Rectal smooth muscle tissue (tissue), 1 donor: ENCODE measurements at regions not wholly inside any gene's neighbourhood (a gene's known extent, or its start where the extent isn't known, plus 50 kb on each side); places are given as distances from the start of the nearest gene placed in this dataset.
"Not testable (repeated sequence)": the region's sequence is repeated elsewhere in the genome, so short reads cannot be mapped to it uniquely, and the experiment has no call there.

Source experiments
- H3K27ac ChIP-seq: one replicate; pipeline ENCODE4 v1.7.0; 2013; ENCODE audit warnings: low read depth, low read length, inconsistent platforms
- H3K27me3 ChIP-seq: one replicate; pipeline ENCODE4 v1.7.0; 2013; ENCODE audit warnings: low read length; ENCODE audit not compliant: control insufficient read depth, insufficient read depth
- H3K36me3 ChIP-seq: one replicate; pipeline ENCODE4 v1.7.0; 2013; ENCODE audit warnings: low read length; ENCODE audit not compliant: control insufficient read depth, insufficient read depth
- H3K4me1 ChIP-seq: one replicate; pipeline ENCODE4 v1.7.0; 2013; ENCODE audit warnings: low read length; ENCODE audit not compliant: control insufficient read depth, insufficient read depth
- H3K4me3 ChIP-seq: one replicate; pipeline ENCODE4 v1.7.0; 2013; ENCODE audit warnings: low read length
- H3K9ac ChIP-seq: one replicate; pipeline ENCODE4 v1.7.0; 2013; ENCODE audit warnings: low read length

GRCh38 chr1:60847391-60847790 is 235.0 kb upstream of the NFIA start:
- Histone ChIP-seq H3K4me1 (no peaks in the 10 kb centered on the region), H3K4me3 (no peak overlapping the region), H3K27ac (no peak overlapping the region), H3K36me3 (no peaks in the 10 kb centered on the region), H3K27me3 (no peaks in the 10 kb centered on the region), H3K9ac (no peak overlapping the region)

GRCh38 chr1:60845659-60846058 is 236.7 kb upstream of the NFIA start:
- not testable (repeated sequence) for H3K27ac ChIP-seq, H3K27me3 ChIP-seq, H3K36me3 ChIP-seq, H3K9ac ChIP-seq, H3K4me3 ChIP-seq, H3K4me1 ChIP-seq

- Histone ChIP-seq H3K27ac (no peak overlapping the region), H3K4me1 (no peaks in the 10 kb centered on the region), H3K27me3 (no peaks in the 10 kb centered on the region), H3K36me3 (no peaks in the 10 kb centered on the region), H3K4me3 (no peak overlapping the region), H3K9ac (no peak overlapping the region)
These were observed 240.1 kb upstream of the NFIA start for GRCh38 chr1:60842304-60842703.

GRCh38 chr1:60841116-60842046 is 241.0 kb upstream of the NFIA start:
- Histone ChIP-seq H3K27me3 (no peaks in the 10 kb centered on the region), H3K4me1 (no peaks in the 10 kb centered on the region), H3K9ac (no peak overlapping the region), H3K4me3 (no peak overlapping the region), H3K27ac (no peak overlapping the region), H3K36me3 (no peaks in the 10 kb centered on the region)

GRCh38 chr1:60840476-60840875 is 241.9 kb upstream of the NFIA start:
- H3K36me3 ChIP-seq, H3K4me3 ChIP-seq, H3K4me1 ChIP-seq, H3K27ac ChIP-seq, H3K27me3 ChIP-seq, H3K9ac ChIP-seq: not testable (repeated sequence)

- H3K27me3 ChIP-seq, result no peaks in the 10 kb centered on the region
- no peak overlapping the region for H3K4me3 ChIP-seq
- no peak overlapping the region for H3K9ac ChIP-seq
- H3K36me3 ChIP-seq, result no peaks in the 10 kb centered on the region
- no peak overlapping the region for H3K27ac ChIP-seq
- no peaks in the 10 kb centered on the region for H3K4me1 ChIP-seq
These were observed 246.7 kb upstream of the NFIA start for GRCh38 chr1:60835649-60836048.

GRCh38 chr1:60833173-60833572 is 249.2 kb upstream of the NFIA start:
- no peak overlapping the region for H3K4me3 ChIP-seq
- no peaks in the 10 kb centered on the region for H3K36me3 ChIP-seq
- H3K9ac ChIP-seq, result no peak overlapping the region
- no peaks in the 10 kb centered on the region for H3K4me1 ChIP-seq
- H3K27me3 ChIP-seq, result no peaks in the 10 kb centered on the region
- no peak overlapping the region for H3K27ac ChIP-seq

GRCh38 chr1:60832367-60832766 is 250.0 kb upstream of the NFIA start:
- H3K4me1 ChIP-seq, result no peaks in the 10 kb centered on the region
- H3K36me3 ChIP-seq, result no peaks in the 10 kb centered on the region
- H3K27ac ChIP-seq, result no peak overlapping the region
- H3K27me3 ChIP-seq, result no peaks in the 10 kb centered on the region
- no peak overlapping the region for H3K4me3 ChIP-seq
- H3K9ac ChIP-seq, result no peak overlapping the region

GRCh38 chr1:60831780-60832179 is 250.6 kb upstream of the NFIA start:
- no peaks in the 10 kb centered on the region for H3K27me3 ChIP-seq
- H3K4me1 ChIP-seq, result no peaks in the 10 kb centered on the region
- no peaks in the 10 kb centered on the region for H3K36me3 ChIP-seq
- H3K4me3 ChIP-seq, result no peak overlapping the region
- H3K9ac ChIP-seq, result no peak overlapping the region
- H3K27ac ChIP-seq, result no peak overlapping the region

GRCh38 chr1:60828944-60829343 is 253.4 kb upstream of the NFIA start:
- H3K27ac ChIP-seq, result no peak overlapping the region
- no peak overlapping the region for H3K4me3 ChIP-seq
- H3K9ac ChIP-seq, result no peak overlapping the region
- no peaks in the 10 kb centered on the region for H3K36me3 ChIP-seq
- no peaks in the 10 kb centered on the region for H3K27me3 ChIP-seq
- peaks cover 2% of the 10 kb centered on the region for H3K4me1 ChIP-seq

GRCh38 chr1:60826320-60827094 is 255.9 kb upstream of the NFIA start:
- no peaks in the 10 kb centered on the region for H3K27me3 ChIP-seq
- H3K27ac ChIP-seq, result no peak overlapping the region
- no peaks in the 10 kb centered on the region for H3K36me3 ChIP-seq
- H3K4me1 ChIP-seq, result peaks cover 2% of the 10 kb centered on the region
- no peak overlapping the region for H3K9ac ChIP-seq
- no peak overlapping the region for H3K4me3 ChIP-seq

GRCh38 chr1:60825593-60825992 is 256.8 kb upstream of the NFIA start:
- Histone ChIP-seq H3K4me3 (no peak overlapping the region), H3K4me1 (peaks cover 2% of the 10 kb centered on the region), H3K27ac (no peak overlapping the region), H3K27me3 (no peaks in the 10 kb centered on the region), H3K9ac (no peak overlapping the region), H3K36me3 (no peaks in the 10 kb centered on the region)
